ENCODE measurements at regions not wholly inside any gene's neighbourhood (a gene's known extent, or its start where the extent isn't known, plus 50 kb on each side); places are given as distances from the start of the nearest gene placed in this dataset.
A peak's percentile ranks its signal among the peaks of the same experiment; 100 is the strongest.

GRCh38 chr5:67467110-67467509 lies 270.5 kb upstream of the CD180 start:
- H3K27ac ChIP-seq (ENCODE audit: low read depth, low read length): no peak overlapping the region
- Mint-ChIP-seq H3K4me3 (no peak overlapping the region), H3K4me1 (no peaks in the 10 kb centered on the region), H3K27me3 (no peaks in the 10 kb centered on the region), H3K9me3 (no peaks in the 10 kb centered on the region), H3K27ac (peak overlapping the region in 1 of 7 donors; percentile 17), H3K36me3 (no peaks in the 10 kb centered on the region)
- H3K27me3 ChIP-seq (ENCODE audit: insufficient read depth, low read length): no peaks in the 10 kb centered on the region
- no peaks in the 10 kb centered on the region for H3K9me3 ChIP-seq (ENCODE audit: control insufficient read depth in 1 of 2, low read length in 2 of 2)
- intact Hi-C loops (cut with micrococcal nuclease): no loop called here
- H3K4me3 ChIP-seq (ENCODE audit: low read length in 2 of 2): no peak overlapping the region
- no peak for DNase-seq
- CTCF ChIA-PET (ENCODE audit: partially characterized antibody): no interaction called here
- H3K4me1 ChIP-seq (ENCODE audit: insufficient read depth, low read length): no peaks in the 10 kb centered on the region
- H3K36me3 ChIP-seq (ENCODE audit: insufficient read depth, low read length): no peaks in the 10 kb centered on the region
- POLR2A ChIA-PET (ENCODE audit: partially characterized antibody): no interaction called here

DNA sequence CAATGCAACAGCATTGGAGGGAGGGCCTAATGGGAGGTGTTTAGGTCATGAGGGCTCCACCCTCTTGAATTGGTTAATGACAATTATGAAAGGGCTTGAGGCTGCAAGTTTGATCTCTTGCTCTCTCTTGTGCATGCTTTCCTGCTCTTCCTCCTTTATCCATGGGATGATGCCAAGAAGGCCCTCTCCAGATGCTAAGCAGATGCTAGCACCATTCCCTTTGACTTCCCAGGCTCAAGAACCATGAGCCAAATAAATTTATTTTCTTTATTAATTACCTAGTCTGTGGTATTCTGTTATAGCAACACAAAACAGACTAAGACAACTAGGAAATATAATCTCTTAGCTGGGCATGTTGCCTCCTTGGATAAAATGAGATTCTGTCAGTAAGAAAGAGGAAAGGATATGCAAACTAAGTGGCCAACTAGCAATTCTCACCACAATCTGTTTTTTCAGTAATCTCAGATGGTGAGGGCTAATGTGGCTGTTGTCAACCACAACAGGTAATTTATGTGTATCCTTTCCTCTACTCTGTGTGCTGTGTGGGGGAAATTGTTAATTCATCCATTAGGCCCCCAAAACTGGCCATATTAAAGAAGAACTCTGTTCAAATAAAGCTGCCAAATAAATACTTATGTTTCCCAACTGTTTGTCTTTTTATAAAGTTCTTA lies 269.1 kb upstream of the CD180 start:
- Mint-ChIP-seq H3K4me1 (no peaks in the 10 kb centered on the region), H3K27me3 (no peaks in the 10 kb centered on the region), H3K4me3 (no peak overlapping the region), H3K27ac (no peak overlapping the region), H3K36me3 (no peaks in the 10 kb centered on the region), H3K9me3 (no peaks in the 10 kb centered on the region)
- DNase-seq: no peak
- Histone ChIP-seq H3K27ac (ENCODE audit: low read depth, low read length) (no peak overlapping the region), H3K4me3 (ENCODE audit: low read length in 2 of 2) (no peak overlapping the region), H3K9me3 (ENCODE audit: control insufficient read depth in 1 of 2, low read length in 2 of 2) (no peaks in the 10 kb centered on the region), H3K27me3 (ENCODE audit: insufficient read depth, low read length) (no peaks in the 10 kb centered on the region), H3K4me1 (ENCODE audit: insufficient read depth, low read length) (no peaks in the 10 kb centered on the region), H3K36me3 (ENCODE audit: insufficient read depth, low read length) (no peaks in the 10 kb centered on the region)
- ChIA-PET POLR2A (ENCODE audit: partially characterized antibody) (no interaction called here), CTCF (ENCODE audit: partially characterized antibody) (no interaction called here)
- intact Hi-C loops (cut with micrococcal nuclease): no loop called here

DNA sequence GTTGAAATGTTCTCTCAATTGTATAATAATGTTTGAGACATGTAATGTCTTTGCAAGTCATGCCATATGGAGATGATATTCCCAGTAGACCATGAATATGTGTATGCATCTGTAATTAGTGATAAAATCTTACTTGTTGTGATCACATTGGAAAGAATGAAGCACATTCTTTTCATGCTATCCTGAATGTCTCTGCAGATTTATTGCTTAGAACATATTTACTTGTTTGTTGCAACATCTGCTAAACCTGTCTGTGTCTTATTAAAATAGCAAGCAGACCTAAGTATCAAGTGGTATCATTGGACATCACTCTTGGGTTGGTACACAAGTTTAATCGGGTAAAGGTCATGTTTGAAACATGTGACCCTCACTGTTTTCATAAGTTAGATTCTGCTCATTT lies 265.5 kb upstream of the CD180 start:
- peaks cover 0 to under 1% (median 0%) of the 10 kb centered on the region in 8 donors for H3K9me3 Mint-ChIP-seq
- Histone ChIP-seq H3K36me3 (ENCODE audit: insufficient read depth, low read length) (no peaks in the 10 kb centered on the region), H3K9me3 (ENCODE audit: control insufficient read depth in 1 of 2, low read length in 2 of 2) (no peaks in the 10 kb centered on the region), H3K27me3 (ENCODE audit: insufficient read depth, low read length) (no peaks in the 10 kb centered on the region), H3K27ac (ENCODE audit: low read depth, low read length) (no peak overlapping the region), H3K4me1 (ENCODE audit: insufficient read depth, low read length) (no peaks in the 10 kb centered on the region), H3K4me3 (ENCODE audit: low read length in 2 of 2) (no peak overlapping the region)
- intact Hi-C loops (cut with micrococcal nuclease): no loop called here
- no peaks in the 10 kb centered on the region for H3K27me3 Mint-ChIP-seq
- H3K36me3 Mint-ChIP-seq: no peaks in the 10 kb centered on the region
- POLR2A ChIA-PET (ENCODE audit: partially characterized antibody): no interaction called here
- no peak for DNase-seq
- CTCF ChIA-PET (ENCODE audit: partially characterized antibody): no interaction called here
- H3K27ac Mint-ChIP-seq: no peak overlapping the region
- H3K4me3 Mint-ChIP-seq: no peak overlapping the region
- no peaks in the 10 kb centered on the region for H3K4me1 Mint-ChIP-seq

DNA sequence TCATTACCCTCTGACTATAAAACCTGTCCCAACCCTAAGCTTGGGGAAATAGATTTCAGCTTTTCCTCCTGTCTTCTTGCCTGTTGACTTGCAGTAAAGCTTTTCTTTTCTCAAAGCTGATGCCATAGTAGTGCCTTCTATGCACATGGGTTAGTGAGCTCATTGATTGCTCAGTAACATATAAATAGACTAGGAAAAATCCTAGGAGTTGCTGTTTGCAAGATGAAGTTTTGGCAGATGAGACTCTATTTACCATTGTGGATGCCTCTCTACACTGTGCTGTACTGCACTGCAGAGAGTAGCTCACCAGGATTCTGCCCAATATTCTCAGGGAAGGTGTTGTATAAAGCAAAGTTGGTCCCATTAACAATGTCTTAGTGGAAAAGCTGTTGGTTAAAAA lies 262.7 kb upstream of the CD180 start:
- Histone ChIP-seq H3K36me3 (ENCODE audit: insufficient read depth, low read length) (no peaks in the 10 kb centered on the region), H3K4me1 (ENCODE audit: insufficient read depth, low read length) (no peaks in the 10 kb centered on the region), H3K9me3 (ENCODE audit: control insufficient read depth in 1 of 2, low read length in 2 of 2) (no peaks in the 10 kb centered on the region), H3K4me3 (ENCODE audit: low read length in 2 of 2) (no peak overlapping the region), H3K27ac (ENCODE audit: low read depth, low read length) (no peak overlapping the region), H3K27me3 (ENCODE audit: insufficient read depth, low read length) (no peaks in the 10 kb centered on the region)
- no peak for DNase-seq
- Mint-ChIP-seq H3K9me3 (peaks cover 0 to 5% (median 0%) of the 10 kb centered on the region in 8 donors), H3K36me3 (no peaks in the 10 kb centered on the region), H3K4me1 (peaks cover 0 to 4% (median 3%) of the 10 kb centered on the region in 4 donors), H3K27ac (no peak overlapping the region), H3K4me3 (no peak overlapping the region), H3K27me3 (no peaks in the 10 kb centered on the region)
- CTCF ChIA-PET (ENCODE audit: partially characterized antibody): no interaction called here
- POLR2A ChIA-PET (ENCODE audit: partially characterized antibody): interaction anchor here (0.8 kb wide), 1 partner anchor 18 kb away, joined by 3 read pairs; no protein-coding TSS in a partner anchor
- intact Hi-C loops (cut with micrococcal nuclease): no loop called here

GRCh38 chr5:67455970-67456369 lies 259.4 kb upstream of the CD180 start:
- no peak for DNase-seq
- intact Hi-C loops (cut with micrococcal nuclease): no loop called here
- Histone ChIP-seq H3K36me3 (ENCODE audit: insufficient read depth, low read length) (no peaks in the 10 kb centered on the region), H3K9me3 (ENCODE audit: control insufficient read depth in 1 of 2, low read length in 2 of 2) (no peaks in the 10 kb centered on the region), H3K4me3 (ENCODE audit: low read length in 2 of 2) (no peak overlapping the region), H3K4me1 (ENCODE audit: insufficient read depth, low read length) (no peaks in the 10 kb centered on the region), H3K27me3 (ENCODE audit: insufficient read depth, low read length) (no peaks in the 10 kb centered on the region), H3K27ac (ENCODE audit: low read depth, low read length) (no peak overlapping the region)
- peaks cover 2 to 3% of the 10 kb centered on the region in 2 donors for H3K27me3 Mint-ChIP-seq
- H3K9me3 Mint-ChIP-seq: peaks cover 0 to 5% (median 0%) of the 10 kb centered on the region in 8 donors
- H3K4me1 Mint-ChIP-seq: peaks cover 0 to 4% (median 3%) of the 10 kb centered on the region in 4 donors
- ChIA-PET CTCF (ENCODE audit: partially characterized antibody) (no interaction called here), POLR2A (ENCODE audit: partially characterized antibody) (interaction anchor here (0.6 kb wide), 1 partner anchor 396 kb away, joined by 3 read pairs; no protein-coding TSS in a partner anchor)
- H3K27ac Mint-ChIP-seq: no peak overlapping the region
- no peak overlapping the region for H3K4me3 Mint-ChIP-seq
- no peaks in the 10 kb centered on the region for H3K36me3 Mint-ChIP-seq

GRCh38 chr5:67454957-67455561 lies 258.5 kb upstream of the CD180 start:
- Histone ChIP-seq H3K4me3 (ENCODE audit: low read length in 2 of 2) (no peak overlapping the region), H3K27me3 (ENCODE audit: insufficient read depth, low read length) (no peaks in the 10 kb centered on the region), H3K9me3 (ENCODE audit: control insufficient read depth in 1 of 2, low read length in 2 of 2) (no peaks in the 10 kb centered on the region), H3K27ac (ENCODE audit: low read depth, low read length) (no peak overlapping the region), H3K4me1 (ENCODE audit: insufficient read depth, low read length) (no peaks in the 10 kb centered on the region), H3K36me3 (ENCODE audit: insufficient read depth, low read length) (no peaks in the 10 kb centered on the region)
- Mint-ChIP-seq H3K4me3 (no peak overlapping the region), H3K36me3 (no peaks in the 10 kb centered on the region), H3K27ac (no peak overlapping the region), H3K9me3 (peaks cover 0 to 5% (median 0%) of the 10 kb centered on the region in 8 donors), H3K27me3 (peaks cover 3 to 5% of the 10 kb centered on the region in 2 donors), H3K4me1 (peaks cover 0 to 4% (median 3%) of the 10 kb centered on the region in 4 donors)
- POLR2A ChIA-PET (ENCODE audit: partially characterized antibody): no interaction called here
- intact Hi-C loops (cut with micrococcal nuclease): no loop called here
- CTCF ChIA-PET (ENCODE audit: partially characterized antibody): no interaction called here
- no peak for DNase-seq

DNA sequence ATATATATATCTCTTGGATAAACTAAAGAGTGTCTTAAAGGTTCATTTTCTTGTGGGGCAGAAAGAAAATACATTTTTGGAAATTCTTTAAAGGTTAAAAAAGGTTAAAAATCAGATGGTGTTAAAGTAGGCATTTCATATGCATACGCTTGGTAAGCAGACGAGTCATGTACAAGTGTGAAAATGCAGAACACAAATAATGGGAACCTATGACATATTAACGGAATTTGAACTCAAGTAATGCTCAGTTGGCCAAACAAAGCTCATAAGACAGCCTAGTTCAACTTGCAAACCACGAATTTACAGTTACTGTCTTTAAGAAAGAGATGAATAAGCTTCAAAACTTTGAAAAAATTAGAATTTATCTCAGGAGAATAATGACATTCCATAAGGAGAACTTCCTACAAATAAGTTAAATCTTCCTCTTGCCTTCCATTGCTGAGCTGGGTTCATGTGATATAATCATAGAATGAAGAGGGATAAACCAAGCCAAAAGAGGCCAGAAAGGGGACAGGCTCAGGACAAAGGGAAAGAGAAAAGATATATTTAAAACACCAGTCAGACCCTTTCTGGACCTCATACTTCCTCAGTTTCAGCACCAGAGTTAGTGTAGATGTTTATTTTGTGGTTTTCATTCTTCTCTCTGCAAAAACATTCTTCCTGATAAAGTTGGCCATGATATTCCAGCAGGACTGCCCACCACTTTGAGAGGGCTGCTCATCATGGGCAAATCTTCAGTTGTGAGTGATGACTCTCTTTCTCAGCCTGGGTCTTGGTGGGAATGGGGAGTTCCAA lies 256.7 kb upstream of the CD180 start:
- H3K27ac ChIP-seq (ENCODE audit: low read depth, low read length): no peak overlapping the region
- no peaks in the 10 kb centered on the region for H3K36me3 ChIP-seq (ENCODE audit: insufficient read depth, low read length)
- H3K27me3 ChIP-seq (ENCODE audit: insufficient read depth, low read length): no peaks in the 10 kb centered on the region
- ChIA-PET POLR2A (ENCODE audit: partially characterized antibody) (interaction anchor here (0.6 kb wide), 1 partner anchor 515 kb away, joined by 3 read pairs; no protein-coding TSS in a partner anchor), CTCF (ENCODE audit: partially characterized antibody) (interaction anchor here (0.6 kb wide), 1 partner anchor 24 kb away, joined by 3 read pairs; no protein-coding TSS in a partner anchor)
- Mint-ChIP-seq H3K9me3 (peaks cover 0 to 7% (median under 1%) of the 10 kb centered on the region in 8 donors), H3K4me3 (no peak overlapping the region), H3K36me3 (peaks cover 0 to 2% of the 10 kb centered on the region in 2 donors), H3K27me3 (peaks cover 5 to 15% of the 10 kb centered on the region in 2 donors), H3K4me1 (peaks cover 0 to 4% (median 3%) of the 10 kb centered on the region in 4 donors), H3K27ac (no peak overlapping the region)
- no peaks in the 10 kb centered on the region for H3K9me3 ChIP-seq (ENCODE audit: control insufficient read depth in 1 of 2, low read length in 2 of 2)
- H3K4me1 ChIP-seq (ENCODE audit: insufficient read depth, low read length): no peaks in the 10 kb centered on the region
- DNase-seq: no peak
- H3K4me3 ChIP-seq (ENCODE audit: low read length in 2 of 2): no peak overlapping the region
- intact Hi-C loops (cut with micrococcal nuclease): no loop called here
